ENCODE measurements at regions not wholly inside any gene's neighbourhood (a gene's known extent, or its start where the extent isn't known, plus 50 kb on each side); places are given as distances from the start of the nearest gene placed in this dataset.

GRCh38 chr4:152246659-152247058 is 289.2 kb downstream of the FBXW7 start:
- Mint-ChIP-seq H3K36me3 (ENCODE audit: low read depth) (no peaks in the 10 kb centered on the region), H3K27ac (peak overlapping the region; percentile 91), H3K4me1 (peaks cover 19% of the 10 kb centered on the region), H3K4me3 (peak overlapping the region; percentile 55), H3K27me3 (no peaks in the 10 kb centered on the region)
- ATAC-seq (peak; percentile 69), DNase-seq (no peak)
- no peaks in the 10 kb centered on the region for H3K9me3 ChIP-seq (ENCODE audit: control insufficient read depth, low read length, poor library complexity, severe bottlenecking)

GRCh38 chr4:152245680-152246079 is 290.2 kb downstream of the FBXW7 start:
- DNase-seq = no peak
- Mint-ChIP-seq H3K36me3 (ENCODE audit: low read depth) (no peaks in the 10 kb centered on the region), H3K27ac (no peak overlapping the region), H3K4me1 (peaks cover 19% of the 10 kb centered on the region), H3K4me3 (no peak overlapping the region), H3K27me3 (no peaks in the 10 kb centered on the region)
- no peak for ATAC-seq
- no peaks in the 10 kb centered on the region for H3K9me3 ChIP-seq (ENCODE audit: control insufficient read depth, low read length, poor library complexity, severe bottlenecking)

GRCh38 chr4:152244659-152245058 is 291.2 kb downstream of the FBXW7 start:
- no peaks in the 10 kb centered on the region for H3K36me3 Mint-ChIP-seq (ENCODE audit: low read depth)
- no peak overlapping the region for H3K27ac Mint-ChIP-seq
- no peaks in the 10 kb centered on the region for H3K27me3 Mint-ChIP-seq
- H3K9me3 ChIP-seq (ENCODE audit: control insufficient read depth, low read length, poor library complexity, severe bottlenecking) = no peaks in the 10 kb centered on the region
- no peak overlapping the region for H3K4me3 Mint-ChIP-seq
- DNase-seq = no peak
- ATAC-seq = no peak
- H3K4me1 Mint-ChIP-seq = peaks cover 19% of the 10 kb centered on the region

- H3K9me3 ChIP-seq (ENCODE audit: control insufficient read depth, low read length, poor library complexity, severe bottlenecking) = no peaks in the 10 kb centered on the region
- H3K36me3 Mint-ChIP-seq (ENCODE audit: low read depth) = no peaks in the 10 kb centered on the region
- DNase-seq = no peak
- H3K27ac Mint-ChIP-seq = no peak overlapping the region
- H3K4me3 Mint-ChIP-seq = no peak overlapping the region
- no peak for ATAC-seq
- H3K27me3 Mint-ChIP-seq = no peaks in the 10 kb centered on the region
- peaks cover 19% of the 10 kb centered on the region for H3K4me1 Mint-ChIP-seq
These were observed 291.8 kb downstream of the FBXW7 start for GRCh38 chr4:152243896-152244595.

- Mint-ChIP-seq H3K27ac (no peak overlapping the region), H3K36me3 (ENCODE audit: low read depth) (no peaks in the 10 kb centered on the region), H3K4me3 (no peak overlapping the region), H3K27me3 (no peaks in the 10 kb centered on the region), H3K4me1 (peaks cover 19% of the 10 kb centered on the region)
- no peaks in the 10 kb centered on the region for H3K9me3 ChIP-seq (ENCODE audit: control insufficient read depth, low read length, poor library complexity, severe bottlenecking)
- no peak for ATAC-seq
- no peak for DNase-seq
These were observed 292.7 kb downstream of the FBXW7 start for GRCh38 chr4:152243206-152243605.

GRCh38 chr4:152240232-152240631 is 295.7 kb downstream of the FBXW7 start:
- H3K4me1 Mint-ChIP-seq = peaks cover 6% of the 10 kb centered on the region
- no peaks in the 10 kb centered on the region for H3K9me3 ChIP-seq (ENCODE audit: control insufficient read depth, low read length, poor library complexity, severe bottlenecking)
- no peak overlapping the region for H3K4me3 Mint-ChIP-seq
- H3K27ac Mint-ChIP-seq = no peak overlapping the region
- no peaks in the 10 kb centered on the region for H3K36me3 Mint-ChIP-seq (ENCODE audit: low read depth)
- H3K27me3 Mint-ChIP-seq = no peaks in the 10 kb centered on the region
- ATAC-seq (no peak), DNase-seq (no peak)

- H3K9me3 ChIP-seq (ENCODE audit: control insufficient read depth, low read length, poor library complexity, severe bottlenecking) = no peaks in the 10 kb centered on the region
- H3K27me3 Mint-ChIP-seq = no peaks in the 10 kb centered on the region
- no peak for ATAC-seq
- no peaks in the 10 kb centered on the region for H3K36me3 Mint-ChIP-seq (ENCODE audit: low read depth)
- H3K4me1 Mint-ChIP-seq = peaks cover 4% of the 10 kb centered on the region
- no peak overlapping the region for H3K27ac Mint-ChIP-seq
- no peak for DNase-seq
- no peak overlapping the region for H3K4me3 Mint-ChIP-seq
These were observed 296.7 kb downstream of the FBXW7 start for GRCh38 chr4:152239216-152239615.

- ATAC-seq = no peak
- DNase-seq = no peak
- H3K4me1 Mint-ChIP-seq = no peaks in the 10 kb centered on the region
- no peaks in the 10 kb centered on the region for H3K27me3 Mint-ChIP-seq
- no peaks in the 10 kb centered on the region for H3K36me3 Mint-ChIP-seq (ENCODE audit: low read depth)
- H3K27ac Mint-ChIP-seq = no peak overlapping the region
- H3K9me3 ChIP-seq (ENCODE audit: control insufficient read depth, low read length, poor library complexity, severe bottlenecking) = no peaks in the 10 kb centered on the region
- H3K4me3 Mint-ChIP-seq = no peak overlapping the region
These were observed 299.3 kb downstream of the FBXW7 start for GRCh38 chr4:152236519-152237056.

GRCh38 chr4:152235718-152236117 is 300.2 kb downstream of the FBXW7 start:
- no peak overlapping the region for H3K4me3 Mint-ChIP-seq
- H3K4me1 Mint-ChIP-seq = no peaks in the 10 kb centered on the region
- H3K27me3 Mint-ChIP-seq = no peaks in the 10 kb centered on the region
- ATAC-seq (no peak), DNase-seq (no peak)
- H3K27ac Mint-ChIP-seq = no peak overlapping the region
- no peaks in the 10 kb centered on the region for H3K36me3 Mint-ChIP-seq (ENCODE audit: low read depth)
- no peaks in the 10 kb centered on the region for H3K9me3 ChIP-seq (ENCODE audit: control insufficient read depth, low read length, poor library complexity, severe bottlenecking)

- H3K27ac Mint-ChIP-seq = no peak overlapping the region
- no peaks in the 10 kb centered on the region for H3K36me3 Mint-ChIP-seq (ENCODE audit: low read depth)
- no peak for DNase-seq
- H3K9me3 ChIP-seq (ENCODE audit: control insufficient read depth, low read length, poor library complexity, severe bottlenecking) = no peaks in the 10 kb centered on the region
- peaks cover 2% of the 10 kb centered on the region for H3K4me1 Mint-ChIP-seq
- no peak overlapping the region for H3K4me3 Mint-ChIP-seq
- H3K27me3 Mint-ChIP-seq = no peaks in the 10 kb centered on the region
- no peak for ATAC-seq
These were observed 301.3 kb downstream of the FBXW7 start for GRCh38 chr4:152234571-152234970.

GRCh38 chr4:152232271-152232670 is 303.6 kb downstream of the FBXW7 start:
- DNase-seq (no peak), ATAC-seq (no peak)
- peaks cover 2% of the 10 kb centered on the region for H3K4me1 Mint-ChIP-seq
- H3K36me3 Mint-ChIP-seq (ENCODE audit: low read depth) = no peaks in the 10 kb centered on the region
- no peak overlapping the region for H3K27ac Mint-ChIP-seq
- no peak overlapping the region for H3K4me3 Mint-ChIP-seq
- H3K9me3 ChIP-seq (ENCODE audit: control insufficient read depth, low read length, poor library complexity, severe bottlenecking) = no peaks in the 10 kb centered on the region
- no peaks in the 10 kb centered on the region for H3K27me3 Mint-ChIP-seq

GRCh38 chr4:152229782-152230289 is 306.1 kb downstream of the FBXW7 start:
- H3K9me3 ChIP-seq (ENCODE audit: control insufficient read depth, low read length, poor library complexity, severe bottlenecking) = no peaks in the 10 kb centered on the region
- DNase-seq (no peak), ATAC-seq (no peak)
- H3K27me3 Mint-ChIP-seq = no peaks in the 10 kb centered on the region
- H3K27ac Mint-ChIP-seq = no peak overlapping the region
- peaks cover 2% of the 10 kb centered on the region for H3K4me1 Mint-ChIP-seq
- no peak overlapping the region for H3K4me3 Mint-ChIP-seq
- H3K36me3 Mint-ChIP-seq (ENCODE audit: low read depth) = no peaks in the 10 kb centered on the region

GRCh38 chr4:152225680-152226079 is 310.2 kb downstream of the FBXW7 start:
- no peaks in the 10 kb centered on the region for H3K9me3 ChIP-seq (ENCODE audit: control insufficient read depth, low read length, poor library complexity, severe bottlenecking)
- H3K27ac Mint-ChIP-seq = no peak overlapping the region
- peaks cover 6% of the 10 kb centered on the region for H3K4me1 Mint-ChIP-seq
- no peaks in the 10 kb centered on the region for H3K36me3 Mint-ChIP-seq (ENCODE audit: low read depth)
- no peak for ATAC-seq
- H3K27me3 Mint-ChIP-seq = no peaks in the 10 kb centered on the region
- H3K4me3 Mint-ChIP-seq = no peak overlapping the region
- no peak for DNase-seq

Measured in T-helper 17 cell (primary cell).